ENCODE measurements at regions not wholly inside any gene's neighbourhood (a gene's known extent, or its start where the extent isn't known, plus 50 kb on each side); places are given as distances from the start of the nearest gene placed in this dataset.

GRCh38 chr12:59196989-59197388, 276.7 kb upstream of the LRIG3 start:
- Histone ChIP-seq H3K9me3 (replicated peaks; ENCODE audit: insufficient read depth, low read length) (no peaks in the 10 kb centered on the region), H3K4me2 (ENCODE audit: low read depth, low read length) (no peak overlapping the region), H3K4me1 (ENCODE audit: low read length) (no peaks in the 10 kb centered on the region), H3K79me2 (ENCODE audit: low read length) (no peaks in the 10 kb centered on the region), H3K27me3 (replicated peaks; ENCODE audit: insufficient read depth, low read length) (no peaks in the 10 kb centered on the region), H3K9me2 (replicated peaks; ENCODE audit: insufficient read depth, low read length) (no peaks in the 10 kb centered on the region), H4K20me1 (ENCODE audit: insufficient read depth, low read length) (no peaks in the 10 kb centered on the region), H3K4me3 (ENCODE audit: low read length) (no peak overlapping the region), H2AFZ (ENCODE audit: low read length) (no peak overlapping the region), H3K27ac (ENCODE audit: low read length) (no peak overlapping the region), H3K36me3 (replicated peaks; ENCODE audit: insufficient read depth, low read length) (no peaks in the 10 kb centered on the region), H3K9ac (ENCODE audit: low read length) (no peak overlapping the region), H3F3A (ENCODE audit: insufficient read depth, low read length) (no peaks in the 10 kb centered on the region)
- DNase-seq = no peak
- TF ChIP-seq EZH2phosphoT487 (IDR thresholded peaks at IDR 0.05; ENCODE audit: low read length) (no peak), EZH2 (optimal IDR thresholded peaks at IDR 0.05; ENCODE audit: low read depth, low read length) (no peak), CTCF (IDR thresholded peaks at IDR 0.05; ENCODE audit: low read length) (no peak)

DNA sequence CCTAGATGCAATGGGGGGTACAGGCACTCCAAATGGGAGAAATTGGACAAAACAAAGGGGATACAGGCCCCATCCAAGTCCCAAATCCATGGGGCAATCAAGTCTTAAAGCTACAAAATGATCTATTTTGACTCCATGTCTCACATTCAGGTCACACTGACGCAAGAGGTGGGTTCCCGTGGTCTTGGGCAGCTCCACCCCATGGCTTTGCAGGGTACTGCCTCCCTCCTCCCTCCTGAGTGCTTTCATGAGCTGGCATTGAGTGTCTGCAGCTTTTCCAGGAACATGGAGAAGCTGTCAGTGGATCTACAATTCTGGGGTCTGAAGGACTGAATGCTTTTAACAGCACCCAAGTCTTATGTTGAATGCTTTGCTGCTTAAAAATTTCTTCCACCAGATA, 274.5 kb upstream of the LRIG3 start:
- Histone ChIP-seq H2AFZ (ENCODE audit: low read length) (no peak overlapping the region), H3K79me2 (ENCODE audit: low read length) (no peaks in the 10 kb centered on the region), H4K20me1 (ENCODE audit: insufficient read depth, low read length) (no peaks in the 10 kb centered on the region), H3K36me3 (replicated peaks; ENCODE audit: insufficient read depth, low read length) (no peaks in the 10 kb centered on the region), H3K27me3 (replicated peaks; ENCODE audit: insufficient read depth, low read length) (no peaks in the 10 kb centered on the region), H3K4me3 (ENCODE audit: low read length) (no peak overlapping the region), H3F3A (ENCODE audit: insufficient read depth, low read length) (no peaks in the 10 kb centered on the region), H3K27ac (ENCODE audit: low read length) (no peak overlapping the region), H3K9ac (ENCODE audit: low read length) (no peak overlapping the region), H3K9me3 (replicated peaks; ENCODE audit: insufficient read depth, low read length) (no peaks in the 10 kb centered on the region), H3K4me2 (ENCODE audit: low read depth, low read length) (no peak overlapping the region), H3K4me1 (ENCODE audit: low read length) (peaks cover 9% of the 10 kb centered on the region; the same call in 1 of the 2 replicates), H3K9me2 (replicated peaks; ENCODE audit: insufficient read depth, low read length) (no peaks in the 10 kb centered on the region)
- DNase-seq = no peak
- TF ChIP-seq CTCF (IDR thresholded peaks at IDR 0.05; ENCODE audit: low read length) = no peak
- no peak for TF ChIP-seq EZH2phosphoT487 (IDR thresholded peaks at IDR 0.05; ENCODE audit: low read length)
- TF ChIP-seq EZH2 (optimal IDR thresholded peaks at IDR 0.05; ENCODE audit: low read depth, low read length) = no peak

GRCh38 chr12:59193476-59194050, 273.3 kb upstream of the LRIG3 start:
- H3K79me2 ChIP-seq (ENCODE audit: low read length) = no peaks in the 10 kb centered on the region
- no peak overlapping the region for H3K9ac ChIP-seq (ENCODE audit: low read length)
- H3F3A ChIP-seq (ENCODE audit: insufficient read depth, low read length) = no peaks in the 10 kb centered on the region
- H3K4me2 ChIP-seq (ENCODE audit: low read depth, low read length) = no peak overlapping the region
- H2AFZ ChIP-seq (ENCODE audit: low read length) = no peak overlapping the region
- H3K9me3 ChIP-seq (replicated peaks; ENCODE audit: insufficient read depth, low read length) = no peaks in the 10 kb centered on the region
- peaks cover 9% of the 10 kb centered on the region; the same call in 1 of the 2 replicates for H3K4me1 ChIP-seq (ENCODE audit: low read length)
- H3K4me3 ChIP-seq (ENCODE audit: low read length) = no peak overlapping the region
- no peaks in the 10 kb centered on the region for H4K20me1 ChIP-seq (ENCODE audit: insufficient read depth, low read length)
- H3K27ac ChIP-seq (ENCODE audit: low read length) = no peak overlapping the region
- H3K9me2 ChIP-seq (replicated peaks; ENCODE audit: insufficient read depth, low read length) = no peaks in the 10 kb centered on the region
- H3K27me3 ChIP-seq (replicated peaks; ENCODE audit: insufficient read depth, low read length) = no peaks in the 10 kb centered on the region
- TF ChIP-seq CTCF (IDR thresholded peaks at IDR 0.05; ENCODE audit: low read length) (no peak), EZH2phosphoT487 (IDR thresholded peaks at IDR 0.05; ENCODE audit: low read length) (no peak), EZH2 (optimal IDR thresholded peaks at IDR 0.05; ENCODE audit: low read depth, low read length) (no peak)
- no peak for DNase-seq
- H3K36me3 ChIP-seq (replicated peaks; ENCODE audit: insufficient read depth, low read length) = no peaks in the 10 kb centered on the region

All from MM.1S (cell line).